ENCODE measurements at regions not wholly inside any gene's neighbourhood (a gene's known extent, or its start where the extent isn't known, plus 50 kb on each side); places are given as distances from the start of the nearest gene placed in this dataset.

DNA sequence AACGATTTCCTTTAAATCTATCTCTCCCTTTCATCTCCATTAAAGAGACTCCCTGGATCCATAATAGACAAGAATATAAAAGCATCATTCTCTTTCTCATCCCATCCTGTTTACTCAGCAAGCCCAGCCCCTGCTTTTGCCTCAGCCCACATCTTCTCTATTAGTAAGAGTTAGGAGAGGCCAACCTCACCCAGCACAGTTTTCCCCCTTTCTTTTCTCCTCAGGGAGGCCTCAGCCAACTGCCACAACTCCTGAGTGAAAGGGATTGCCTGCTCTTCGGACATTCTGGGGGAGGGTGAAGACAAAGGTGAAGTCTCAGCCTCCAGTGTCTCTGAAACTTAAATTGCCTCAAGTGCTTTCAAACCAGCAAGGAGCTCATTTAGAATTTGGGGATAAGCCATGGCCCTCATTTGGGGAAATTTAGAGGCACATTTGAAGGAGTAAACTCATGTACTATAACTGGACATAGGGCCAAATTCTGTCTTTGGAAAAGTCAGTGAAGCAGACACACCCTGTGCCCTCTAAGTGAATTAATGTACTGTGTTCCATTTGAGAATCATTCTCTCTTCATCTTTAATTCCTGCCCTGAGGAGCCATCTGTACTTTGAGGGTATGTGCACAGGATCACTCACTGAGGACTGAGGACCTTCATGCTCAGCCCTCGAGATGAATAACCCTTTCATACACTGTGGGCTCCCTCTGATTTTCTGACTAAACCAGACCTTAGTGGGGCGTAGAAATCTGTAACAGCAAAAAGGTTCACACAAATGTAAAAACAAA is 82.5 kb downstream of the SOX2 start:
- TF ChIP-seq EZH2 (IDR thresholded peaks at IDR 0.05; ENCODE audit: borderline replicate concordance, low read length) = no peak
- TF ChIP-seq, protein P1, sequence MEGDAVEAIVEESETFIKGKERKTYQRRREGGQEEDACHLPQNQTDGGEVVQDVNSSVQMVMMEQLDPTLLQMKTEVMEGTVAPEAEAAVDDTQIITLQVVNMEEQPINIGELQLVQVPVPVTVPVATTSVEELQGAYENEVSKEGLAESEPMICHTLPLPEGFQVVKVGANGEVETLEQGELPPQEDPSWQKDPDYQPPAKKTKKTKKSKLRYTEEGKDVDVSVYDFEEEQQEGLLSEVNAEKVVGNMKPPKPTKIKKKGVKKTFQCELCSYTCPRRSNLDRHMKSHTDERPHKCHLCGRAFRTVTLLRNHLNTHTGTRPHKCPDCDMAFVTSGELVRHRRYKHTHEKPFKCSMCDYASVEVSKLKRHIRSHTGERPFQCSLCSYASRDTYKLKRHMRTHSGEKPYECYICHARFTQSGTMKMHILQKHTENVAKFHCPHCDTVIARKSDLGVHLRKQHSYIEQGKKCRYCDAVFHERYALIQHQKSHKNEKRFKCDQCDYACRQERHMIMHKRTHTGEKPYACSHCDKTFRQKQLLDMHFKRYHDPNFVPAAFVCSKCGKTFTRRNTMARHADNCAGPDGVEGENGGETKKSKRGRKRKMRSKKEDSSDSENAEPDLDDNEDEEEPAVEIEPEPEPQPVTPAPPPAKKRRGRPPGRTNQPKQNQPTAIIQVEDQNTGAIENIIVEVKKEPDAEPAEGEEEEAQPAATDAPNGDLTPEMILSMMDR (IDR thresholded peaks at IDR 0.05; ENCODE audit: low read length) = no peak

Data from OCI-LY1 (cell line).